ENCODE measurements at regions not wholly inside any gene's neighbourhood (a gene's known extent, or its start where the extent isn't known, plus 50 kb on each side); places are given as distances from the start of the nearest gene placed in this dataset.
"Not testable (repeated sequence)": the region's sequence is repeated elsewhere in the genome, so short reads cannot be mapped to it uniquely, and the experiment has no call there.

DNA sequence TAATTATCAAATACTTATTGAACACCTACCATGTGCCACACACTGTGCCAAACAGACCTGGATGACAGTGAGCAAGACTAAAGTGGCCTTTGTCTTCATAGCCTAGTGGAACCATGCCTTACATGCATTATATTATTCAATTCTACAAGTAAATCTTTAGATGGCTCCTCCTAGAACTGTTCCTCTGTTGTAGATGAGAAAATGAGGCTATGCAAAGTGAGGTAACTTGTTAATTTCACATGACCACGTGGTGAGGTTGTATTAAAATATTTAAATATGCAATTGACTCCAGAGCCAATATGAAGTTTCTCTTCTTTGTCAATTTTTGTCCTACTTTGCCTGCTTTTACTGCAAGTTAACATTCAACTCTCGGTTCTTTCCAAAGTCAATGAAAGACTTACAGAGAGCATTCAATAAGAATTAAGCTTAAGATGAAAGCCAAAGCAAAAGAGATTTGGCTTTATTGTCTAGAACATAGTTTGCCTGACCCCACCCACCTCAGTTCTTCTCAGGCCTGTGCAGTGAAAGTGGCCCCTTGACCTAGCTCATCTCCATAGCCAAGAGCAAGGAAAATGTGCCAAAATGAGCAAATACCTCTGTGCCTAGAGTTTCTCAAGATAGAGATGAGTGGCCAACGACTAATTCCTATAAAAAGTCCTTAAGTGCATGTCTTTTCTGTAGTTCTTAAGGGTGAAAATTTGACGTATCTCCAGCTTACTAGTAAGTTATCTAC lies 263.2 kb upstream of the NFIA start:
- FAIRE-seq (no peak), DNase-seq (ENCODE audit: insufficient read length) (no peak)
- TF ChIP-seq POLR2AphosphoS5 (IDR thresholded peaks at IDR 0.05; ENCODE audit: low read depth, low read length) (no peak), POLR2A (IDR thresholded peaks at IDR 0.05; ENCODE audit: low read depth, low read length) (no peak), TAF1 (IDR thresholded peaks at IDR 0.05; ENCODE audit: borderline replicate concordance, low read depth, low read length) (no peak)

DNA sequence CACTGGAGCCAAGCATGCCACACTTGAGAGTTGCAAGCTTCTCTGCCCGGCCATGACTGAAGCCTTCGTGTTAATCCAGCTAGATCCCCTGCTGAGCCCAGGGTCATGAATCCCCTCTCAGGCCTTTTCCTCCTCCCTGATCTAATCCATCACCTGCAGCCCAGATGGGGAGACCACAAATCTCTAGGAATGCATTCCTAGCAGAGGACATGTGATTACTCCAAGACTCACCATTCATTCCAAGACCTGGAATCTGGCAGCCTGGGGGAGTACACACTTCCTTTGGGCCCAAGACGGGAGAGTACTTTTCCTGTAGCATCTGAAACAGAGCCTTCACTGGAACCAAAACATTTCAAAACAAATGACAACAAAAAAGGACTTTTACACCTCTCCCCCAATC lies 269.3 kb upstream of the NFIA start:
- DNase-seq (ENCODE audit: insufficient read length): no peak
- no peak for FAIRE-seq
- TF ChIP-seq POLR2A (IDR thresholded peaks at IDR 0.05; ENCODE audit: low read depth, low read length) (no peak), POLR2AphosphoS5 (IDR thresholded peaks at IDR 0.05; ENCODE audit: low read depth, low read length) (no peak), TAF1 (IDR thresholded peaks at IDR 0.05; ENCODE audit: borderline replicate concordance, low read depth, low read length) (no peak)

DNA sequence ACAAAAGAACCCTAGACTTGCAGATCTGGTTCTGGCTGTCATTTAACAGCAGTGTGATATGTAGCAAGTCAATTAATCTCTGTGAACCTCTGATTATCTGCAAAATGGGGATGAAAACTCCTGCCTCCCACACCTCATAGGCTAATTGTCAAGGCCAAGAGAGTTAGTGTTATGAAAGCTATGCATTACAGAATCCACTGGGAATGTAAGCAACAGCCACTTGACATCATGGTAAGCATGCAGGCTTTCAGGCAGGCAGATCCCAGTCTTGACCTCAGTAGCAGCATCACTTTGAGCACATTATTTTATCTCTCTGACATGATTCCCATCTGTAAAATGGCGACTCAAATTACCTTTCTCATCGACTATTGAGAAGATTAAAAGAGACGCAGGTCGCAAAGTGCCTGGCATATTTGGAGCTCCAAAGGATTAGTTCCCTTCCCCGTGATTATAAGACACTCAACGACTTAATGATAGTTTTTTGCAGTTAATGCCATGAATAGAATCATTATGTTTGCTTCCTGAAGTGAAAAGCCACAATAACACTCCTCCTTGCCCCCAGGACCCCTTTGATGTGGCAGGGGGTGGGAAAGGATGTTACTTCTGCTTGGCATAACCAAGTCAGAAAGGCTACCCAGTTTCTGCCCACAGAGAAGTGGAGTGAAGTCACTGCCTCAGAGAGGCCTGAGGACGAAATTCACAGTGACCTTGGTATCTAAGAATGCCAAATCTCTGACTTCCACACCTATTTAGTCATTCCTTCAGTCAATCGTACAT lies 273.0 kb upstream of the NFIA start:
- TF ChIP-seq POLR2A (IDR thresholded peaks at IDR 0.05; ENCODE audit: low read depth, low read length) (no peak), POLR2AphosphoS5 (IDR thresholded peaks at IDR 0.05; ENCODE audit: low read depth, low read length) (no peak), TAF1 (IDR thresholded peaks at IDR 0.05; ENCODE audit: borderline replicate concordance, low read depth, low read length) (no peak)
- FAIRE-seq (no peak), DNase-seq (ENCODE audit: insufficient read length) (no peak)

DNA sequence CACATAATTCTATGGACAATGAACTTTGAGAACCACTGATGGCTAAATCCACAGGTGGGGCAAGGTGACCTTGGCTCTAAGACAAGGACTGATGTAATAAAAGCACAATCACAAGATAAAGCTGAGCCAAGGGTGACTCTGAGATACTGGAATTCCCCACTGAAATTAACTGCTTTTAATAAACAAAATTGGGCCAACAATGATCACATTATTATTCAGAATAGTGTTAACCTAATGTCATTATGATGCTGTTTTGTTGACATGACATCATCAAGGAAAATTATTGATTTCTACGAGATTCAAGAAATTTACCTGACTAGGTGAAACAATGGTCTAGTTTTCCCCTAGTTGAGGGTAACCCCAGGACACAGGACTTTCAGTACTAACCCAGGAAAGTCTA lies 273.7 kb upstream of the NFIA start:
- no peak for FAIRE-seq
- TF ChIP-seq POLR2A (IDR thresholded peaks at IDR 0.05; ENCODE audit: low read depth, low read length): no peak
- TF ChIP-seq TAF1 (IDR thresholded peaks at IDR 0.05; ENCODE audit: borderline replicate concordance, low read depth, low read length): no peak
- TF ChIP-seq POLR2AphosphoS5 (IDR thresholded peaks at IDR 0.05; ENCODE audit: low read depth, low read length): no peak

DNA sequence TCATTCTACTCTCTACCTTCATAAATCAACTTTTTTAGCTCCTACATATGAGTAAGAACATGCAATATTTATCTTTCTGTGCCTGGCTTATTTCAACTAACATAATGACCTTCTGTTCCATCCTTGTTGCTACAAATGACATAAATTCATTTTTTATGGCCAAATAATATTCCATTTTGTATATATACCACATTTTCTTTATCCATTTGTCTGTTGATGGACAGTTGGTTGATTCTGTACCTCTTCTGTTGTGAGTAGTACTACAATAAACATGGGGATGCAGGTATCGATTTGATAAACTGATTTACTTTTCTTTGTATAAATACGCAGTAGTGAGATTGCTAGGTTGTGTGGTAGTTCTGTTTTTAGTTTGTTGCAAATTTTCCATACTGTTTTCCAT lies 279.5 kb upstream of the NFIA start:
- FAIRE-seq (no peak), DNase-seq (ENCODE audit: insufficient read length) (no peak)
- TF ChIP-seq POLR2A (IDR thresholded peaks at IDR 0.05; ENCODE audit: low read depth, low read length) (no peak), TAF1 (IDR thresholded peaks at IDR 0.05; ENCODE audit: borderline replicate concordance, low read depth, low read length) (no peak)

More for the DNA sequence above, 273.7 kb upstream of the NFIA start:
- DNase-seq (ENCODE audit: insufficient read length): no peak

DNA sequence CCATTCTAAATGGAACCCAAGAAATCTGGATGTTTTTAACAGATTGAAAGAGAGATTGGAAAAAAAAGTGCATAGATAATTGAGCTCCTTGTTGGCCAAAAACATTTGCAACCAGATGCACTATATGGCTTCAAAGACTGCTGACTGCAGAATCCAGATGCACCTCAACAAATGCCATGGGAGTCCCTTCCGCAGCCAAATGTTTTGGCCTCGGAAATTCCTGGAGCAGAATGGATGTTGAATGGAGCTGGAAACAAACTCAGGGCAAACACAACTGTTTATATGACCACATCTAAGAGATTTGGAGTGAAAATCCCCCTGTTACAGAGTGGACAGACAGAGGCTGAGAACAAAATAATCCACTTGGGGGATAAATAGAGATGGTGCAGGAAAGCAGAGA lies 285.0 kb upstream of the NFIA start:
- TF ChIP-seq TAF1 (IDR thresholded peaks at IDR 0.05; ENCODE audit: borderline replicate concordance, low read depth, low read length) (no peak), POLR2A (IDR thresholded peaks at IDR 0.05; ENCODE audit: low read depth, low read length) (no peak), POLR2AphosphoS5 (IDR thresholded peaks at IDR 0.05; ENCODE audit: low read depth, low read length) (no peak)
- FAIRE-seq: no peak
- DNase-seq (ENCODE audit: insufficient read length): no peak

DNA sequence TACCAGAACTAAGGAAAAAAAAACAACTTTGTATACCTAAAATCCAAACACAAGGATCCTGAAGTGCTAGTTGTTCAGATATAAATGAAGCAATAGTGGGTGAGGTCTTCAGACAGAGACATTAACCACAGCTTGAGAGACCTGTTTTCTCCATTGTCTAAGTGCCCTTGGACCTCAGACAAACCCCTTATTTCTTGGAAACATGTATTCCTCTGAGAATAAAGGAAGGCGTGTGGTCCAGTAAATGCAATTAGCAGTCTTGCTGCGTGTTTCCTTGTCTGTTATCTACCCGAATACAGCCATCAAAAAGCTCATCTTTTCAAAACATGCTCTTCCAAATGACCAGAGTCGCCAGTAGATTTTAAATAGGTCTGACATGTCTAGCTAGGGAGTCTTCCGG lies 291.1 kb upstream of the NFIA start:
- DNase-seq (ENCODE audit: insufficient read length) (no peak), FAIRE-seq (no peak)
- TF ChIP-seq TAF1 (IDR thresholded peaks at IDR 0.05; ENCODE audit: borderline replicate concordance, low read depth, low read length) (no peak), POLR2AphosphoS5 (IDR thresholded peaks at IDR 0.05; ENCODE audit: low read depth, low read length) (no peak), POLR2A (IDR thresholded peaks at IDR 0.05; ENCODE audit: low read depth, low read length) (no peak)

DNA sequence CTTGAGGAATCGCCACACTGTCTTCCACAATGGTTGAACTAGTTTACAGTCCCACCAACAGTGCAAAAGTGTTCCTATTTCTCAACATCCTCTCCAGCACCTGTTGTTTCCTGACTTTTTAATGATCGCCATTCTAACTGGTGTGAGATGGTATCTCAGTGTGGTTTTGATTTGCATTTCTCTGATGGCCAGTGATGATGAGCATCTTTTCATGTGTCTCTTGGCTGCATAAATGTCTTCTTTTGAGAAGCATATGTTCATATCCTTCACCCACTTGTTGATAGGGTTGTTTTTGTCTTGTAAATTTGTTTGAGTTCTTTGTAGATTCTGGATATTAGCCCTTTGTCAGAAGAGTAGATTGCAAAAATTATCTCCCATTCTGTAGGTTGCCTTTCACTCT lies 309.3 kb upstream of the NFIA start:
- FAIRE-seq; DNase-seq (ENCODE audit: insufficient read length): not testable (repeated sequence)

DNA sequence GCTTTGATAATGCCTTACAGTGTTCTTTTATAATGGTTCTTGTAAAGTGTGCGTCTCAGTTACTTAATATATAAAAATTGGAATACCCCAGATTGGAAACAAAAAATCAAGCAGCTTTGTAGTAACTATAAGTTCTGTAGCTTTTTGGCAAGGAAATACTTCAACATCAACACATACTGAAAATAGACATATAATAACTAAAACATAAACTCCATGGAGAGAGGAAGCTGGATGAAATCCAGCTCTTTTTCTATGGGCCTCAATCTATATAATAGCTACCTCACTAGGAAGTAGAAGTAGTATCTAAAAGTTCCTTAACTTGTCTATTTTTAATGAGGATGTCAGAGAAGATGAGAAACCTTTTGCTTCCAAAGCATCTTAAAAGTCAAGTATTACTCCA lies 313.3 kb upstream of the NFIA start:
- FAIRE-seq (no peak), DNase-seq (ENCODE audit: insufficient read length) (no peak)
- TF ChIP-seq TAF1 (IDR thresholded peaks at IDR 0.05; ENCODE audit: borderline replicate concordance, low read depth, low read length) (no peak), POLR2A (IDR thresholded peaks at IDR 0.05; ENCODE audit: low read depth, low read length) (no peak), POLR2AphosphoS5 (IDR thresholded peaks at IDR 0.05; ENCODE audit: low read depth, low read length) (no peak)

DNA sequence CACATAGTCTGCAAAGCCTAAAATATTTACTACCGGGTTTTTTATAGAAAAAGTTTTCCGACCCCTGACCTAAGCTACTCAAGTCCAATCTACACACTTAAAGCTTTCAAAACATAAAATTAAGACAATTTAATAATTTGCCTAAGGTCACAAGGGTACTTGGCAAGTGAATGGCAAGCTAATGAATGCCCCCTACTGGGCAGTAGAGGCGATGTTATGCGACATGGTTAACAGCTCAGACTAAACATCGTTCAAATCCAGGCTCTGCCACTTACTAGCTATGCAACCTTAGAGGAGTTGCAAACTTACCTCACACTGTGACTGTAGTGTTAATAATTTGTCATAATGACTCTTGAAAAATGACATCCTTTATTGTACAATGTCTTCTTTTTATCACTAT lies 317.2 kb upstream of the NFIA start:
- DNase-seq (ENCODE audit: insufficient read length) (no peak), FAIRE-seq (no peak)
- TF ChIP-seq TAF1 (IDR thresholded peaks at IDR 0.05; ENCODE audit: borderline replicate concordance, low read depth, low read length) (no peak), POLR2A (IDR thresholded peaks at IDR 0.05; ENCODE audit: low read depth, low read length) (no peak), POLR2AphosphoS5 (IDR thresholded peaks at IDR 0.05; ENCODE audit: low read depth, low read length) (no peak)

DNA sequence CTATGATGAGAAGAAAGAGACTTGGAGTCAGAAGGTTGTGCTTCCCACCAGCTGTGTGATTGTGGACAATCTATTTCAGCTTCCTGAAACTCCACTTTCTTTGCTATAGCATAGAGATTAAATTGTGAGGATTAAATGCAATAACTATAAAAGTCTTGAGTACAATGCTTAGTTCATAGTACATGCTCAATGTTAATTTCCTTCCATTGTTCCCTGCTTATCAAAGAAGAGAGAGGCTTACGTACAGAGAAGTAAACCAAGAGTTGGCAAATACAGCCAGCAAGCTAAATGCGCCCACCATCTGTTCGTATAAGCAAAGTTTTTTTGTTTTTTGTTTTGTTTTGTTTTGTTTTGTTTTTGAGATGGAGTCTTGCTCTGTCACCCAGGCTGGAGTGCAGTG lies 317.9 kb upstream of the NFIA start:
- DNase-seq (ENCODE audit: insufficient read length): no peak
- FAIRE-seq: no peak
- TF ChIP-seq POLR2AphosphoS5 (IDR thresholded peaks at IDR 0.05; ENCODE audit: low read depth, low read length) (no peak), TAF1 (IDR thresholded peaks at IDR 0.05; ENCODE audit: borderline replicate concordance, low read depth, low read length) (no peak), POLR2A (IDR thresholded peaks at IDR 0.05; ENCODE audit: low read depth, low read length) (no peak)

DNA sequence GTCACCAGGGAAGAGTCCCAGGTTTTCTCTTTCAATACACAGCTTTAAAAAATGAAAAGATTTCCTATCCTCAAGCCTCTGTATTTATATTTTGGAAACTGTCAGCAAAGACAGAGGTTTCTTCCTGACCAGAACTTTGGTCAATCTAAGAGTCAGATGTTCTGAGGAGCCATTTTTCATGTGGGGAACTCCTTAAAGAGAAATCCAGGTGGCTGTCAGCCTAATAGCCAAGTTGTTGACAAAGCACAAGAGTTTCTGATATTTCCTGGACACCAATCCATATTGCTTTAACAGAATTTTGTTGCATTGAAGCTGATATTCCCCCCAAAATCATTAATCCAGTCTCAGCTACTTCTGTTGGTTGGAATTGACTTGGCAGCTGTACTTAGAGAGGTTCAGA lies 318.6 kb upstream of the NFIA start:
- FAIRE-seq: no peak

More for the DNA sequence above, 318.6 kb upstream of the NFIA start:
- TF ChIP-seq POLR2AphosphoS5 (IDR thresholded peaks at IDR 0.05; ENCODE audit: low read depth, low read length) (no peak), TAF1 (IDR thresholded peaks at IDR 0.05; ENCODE audit: borderline replicate concordance, low read depth, low read length) (no peak), POLR2A (IDR thresholded peaks at IDR 0.05; ENCODE audit: low read depth, low read length) (no peak)
- DNase-seq (ENCODE audit: insufficient read length): no peak

Measured in GM12892 (cell line).